ENCODE measurements at regions not wholly inside any gene's neighbourhood (a gene's known extent, or its start where the extent isn't known, plus 50 kb on each side); places are given as distances from the start of the nearest gene placed in this dataset.
"Not testable (repeated sequence)": the region's sequence is repeated elsewhere in the genome, so short reads cannot be mapped to it uniquely, and the experiment has no call there.

- Histone ChIP-seq H3K27me3 (no peaks in the 10 kb centered on the region), H3K27ac (peak overlapping the region in 2 of 4 donors; percentile 59 to 65), H3K4me3 (no peak overlapping the region), H3K9me3 (peaks cover 0 to 2% (median 0%) of the 10 kb centered on the region in 4 donors), H3K4me1 (peaks cover 0 to 13% (median 5%) of the 10 kb centered on the region in 4 donors), H3K36me3 (no peaks in the 10 kb centered on the region)
- TF ChIP-seq CTCF (IDR thresholded peaks at IDR 0.05) (no peak), POLR2AphosphoS5 (IDR thresholded peaks at IDR 0.05) (no peak), EP300 (IDR thresholded peaks at IDR 0.05) (no peak)
- DNase-seq = no peak
- intact Hi-C loops (cut with DNase I) = loop anchor here (5.0 kb wide), 2 partner anchors 54 to 589 kb away; partner anchors contain the start of gene ZEB1
- WGBS, 2 donors = 91 to 92% methylated on average over 5 of the region's 5 CpGs
These were observed 98.6 kb upstream of the LYZL2 start for GRCh38 chr10:30728127-30728526.

- peak overlapping the region in 2 of 4 donors; percentile 59 to 65 for H3K27ac ChIP-seq
- TF ChIP-seq POLR2AphosphoS5 (IDR thresholded peaks at IDR 0.05) (no peak), EP300 (IDR thresholded peaks at IDR 0.05) (no peak), POLR2A (IDR thresholded peaks at IDR 0.05) (no peak), CTCF (IDR thresholded peaks at IDR 0.05) (no peak)
- intact Hi-C loops (cut with DNase I) = loop anchor here (2.0 to 5.0 kb wide), 4 partner anchors 55 to 1081 kb away; partner anchors contain the start of gene ZEB1
- H3K4me1 ChIP-seq = peaks cover 0 to 13% (median 5%) of the 10 kb centered on the region in 4 donors
- H3K36me3 ChIP-seq = no peaks in the 10 kb centered on the region
- no peak overlapping the region for H3K4me3 ChIP-seq
- WGBS, 2 donors = 67 to 80% methylated on average over 2 of the region's 2 CpGs
- H3K9me3 ChIP-seq = peaks cover 0 to 2% (median 0%) of the 10 kb centered on the region in 4 donors
- no peak for DNase-seq
- H3K27me3 ChIP-seq = no peaks in the 10 kb centered on the region
These were observed 98.0 kb upstream of the LYZL2 start for GRCh38 chr10:30727524-30727923.

- not testable (repeated sequence) for H3K4me3 ChIP-seq, H3K9me3 ChIP-seq, H3K36me3 ChIP-seq, H3K27me3 ChIP-seq
- intact Hi-C loops (cut with DNase I) = loop anchor here (2.0 to 5.0 kb wide), 4 partner anchors 55 to 1082 kb away; partner anchors contain the start of gene ZEB1
- DNase-seq = peak; percentile 91
- 7 to 19% methylated on average over 19 of the region's 19 CpGs for WGBS, 2 donors
- H3K27ac ChIP-seq = peak overlapping the region in 2 of 4 donors; percentile 59 to 65
- peaks cover 0 to 13% (median 5%) of the 10 kb centered on the region in 4 donors for H3K4me1 ChIP-seq
- TF ChIP-seq CTCF (IDR thresholded peaks at IDR 0.05) = peak in 2 of 4 experiments; percentile 17 to 61
These were observed 97.3 kb upstream of the LYZL2 start for GRCh38 chr10:30726783-30727414.

GRCh38 chr10:30725661-30726060, 96.1 kb upstream of the LYZL2 start:
- Histone ChIP-seq H3K4me3 (no peak overlapping the region), H3K9me3 (peaks cover 0 to 1% (median 0%) of the 10 kb centered on the region in 4 donors), H3K4me1 (peaks cover 0 to 13% (median 5%) of the 10 kb centered on the region in 4 donors), H3K36me3 (no peaks in the 10 kb centered on the region), H3K27me3 (no peaks in the 10 kb centered on the region), H3K27ac (no peak overlapping the region)
- intact Hi-C loops (cut with DNase I) = loop anchor here (2.0 to 5.0 kb wide), 4 partner anchors 57 to 1083 kb away; partner anchors contain the start of gene ZEB1
- no peak for DNase-seq
- 81 to 90% methylated on average over 10 of the region's 10 CpGs for WGBS, 2 donors
- TF ChIP-seq POLR2A (IDR thresholded peaks at IDR 0.05) (no peak), EP300 (IDR thresholded peaks at IDR 0.05) (no peak), CTCF (IDR thresholded peaks at IDR 0.05) (no peak), POLR2AphosphoS5 (IDR thresholded peaks at IDR 0.05) (no peak)

Data from sigmoid colon (tissue), 6 donors.